OCI-LY3 (cell line): ENCODE measurements at regions not wholly inside any gene's neighbourhood (a gene's known extent, or its start where the extent isn't known, plus 50 kb on each side); places are given as distances from the start of the nearest gene placed in this dataset.

Experiments used
- EZH2phosphoT487 ChIP-seq: fragments of 200-600 bp; shearing (Covaris generic); IDR thresholded peaks from 2 replicates; pipeline ENCODE4 v1.6.1; 2018; ENCODE audit warnings: antibody characterized with exemption, mixed run types, low read depth
- TF ChIP-seq, protein P1 (sequence below): fragments of 200-600, 300-600 bp; sonication (generic); IDR thresholded peaks from 2 replicates; pipeline ENCODE4 v1.5.1; 2014; ENCODE audit warnings: antibody characterized with exemption, low read length, low read depth

- TF ChIP-seq, protein P1, sequence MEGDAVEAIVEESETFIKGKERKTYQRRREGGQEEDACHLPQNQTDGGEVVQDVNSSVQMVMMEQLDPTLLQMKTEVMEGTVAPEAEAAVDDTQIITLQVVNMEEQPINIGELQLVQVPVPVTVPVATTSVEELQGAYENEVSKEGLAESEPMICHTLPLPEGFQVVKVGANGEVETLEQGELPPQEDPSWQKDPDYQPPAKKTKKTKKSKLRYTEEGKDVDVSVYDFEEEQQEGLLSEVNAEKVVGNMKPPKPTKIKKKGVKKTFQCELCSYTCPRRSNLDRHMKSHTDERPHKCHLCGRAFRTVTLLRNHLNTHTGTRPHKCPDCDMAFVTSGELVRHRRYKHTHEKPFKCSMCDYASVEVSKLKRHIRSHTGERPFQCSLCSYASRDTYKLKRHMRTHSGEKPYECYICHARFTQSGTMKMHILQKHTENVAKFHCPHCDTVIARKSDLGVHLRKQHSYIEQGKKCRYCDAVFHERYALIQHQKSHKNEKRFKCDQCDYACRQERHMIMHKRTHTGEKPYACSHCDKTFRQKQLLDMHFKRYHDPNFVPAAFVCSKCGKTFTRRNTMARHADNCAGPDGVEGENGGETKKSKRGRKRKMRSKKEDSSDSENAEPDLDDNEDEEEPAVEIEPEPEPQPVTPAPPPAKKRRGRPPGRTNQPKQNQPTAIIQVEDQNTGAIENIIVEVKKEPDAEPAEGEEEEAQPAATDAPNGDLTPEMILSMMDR, result no peak
- TF ChIP-seq EZH2phosphoT487, result no peak
Observed at GRCh38 chr7:88398459-88398858, 91.8 kb upstream of the STEAP4 start.
